ENCODE measurements at regions not wholly inside any gene's neighbourhood (a gene's known extent, or its start where the extent isn't known, plus 50 kb on each side); places are given as distances from the start of the nearest gene placed in this dataset.

DNA sequence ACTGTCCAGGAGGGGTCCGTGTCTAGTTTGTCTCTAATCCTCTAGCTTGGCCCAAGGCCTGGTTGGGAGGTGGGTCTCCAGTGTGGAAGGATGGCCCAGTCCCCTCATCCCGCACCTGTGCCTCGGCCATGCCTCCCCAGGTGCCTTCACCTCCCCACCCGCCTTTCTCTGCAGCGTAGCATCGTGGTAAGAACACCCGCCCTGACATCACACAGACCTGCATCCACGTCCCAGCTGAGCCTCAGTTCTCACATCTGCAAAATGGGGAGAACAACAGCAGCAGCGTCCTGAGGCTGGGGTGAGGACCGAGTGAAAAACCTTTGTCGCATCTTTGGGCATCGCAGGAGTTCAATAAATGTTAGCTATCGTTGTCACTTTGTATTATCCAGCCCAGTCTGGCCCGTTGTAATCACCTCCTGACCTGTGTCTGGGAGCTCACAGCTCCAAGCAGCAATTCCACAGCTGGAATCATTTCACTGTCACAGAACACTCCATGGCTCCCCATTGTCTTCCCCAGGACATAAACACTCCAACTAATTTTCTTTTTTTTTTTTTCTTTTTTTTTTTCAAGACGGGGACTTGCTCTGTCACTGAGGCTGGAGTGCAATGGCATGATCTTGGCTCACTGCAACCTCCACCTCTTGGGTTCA is 181.2 kb upstream of the IER5L start:
- TF ChIP-seq CTCF (IDR thresholded peaks at IDR 0.05; ENCODE audit: insufficient read depth, low read length), result no peak
- no peak for TF ChIP-seq POLR2AphosphoS5 (IDR thresholded peaks at IDR 0.05; ENCODE audit: low read depth)

All from HL-60 (cell line).